NCI-H69 (cell line): ENCODE measurements at regions not wholly inside any gene's neighbourhood (a gene's known extent, or its start where the extent isn't known, plus 50 kb on each side); places are given as distances from the start of the nearest gene placed in this dataset.
"Not testable (repeated sequence)": the region's sequence is repeated elsewhere in the genome, so short reads cannot be mapped to it uniquely, and the experiment has no call there.

ENCODE experiments used
- DNase-seq: peaks from one replicate; lab custom pipeline; 2025; lab: John Stamatoyannopoulos, UW

DNA sequence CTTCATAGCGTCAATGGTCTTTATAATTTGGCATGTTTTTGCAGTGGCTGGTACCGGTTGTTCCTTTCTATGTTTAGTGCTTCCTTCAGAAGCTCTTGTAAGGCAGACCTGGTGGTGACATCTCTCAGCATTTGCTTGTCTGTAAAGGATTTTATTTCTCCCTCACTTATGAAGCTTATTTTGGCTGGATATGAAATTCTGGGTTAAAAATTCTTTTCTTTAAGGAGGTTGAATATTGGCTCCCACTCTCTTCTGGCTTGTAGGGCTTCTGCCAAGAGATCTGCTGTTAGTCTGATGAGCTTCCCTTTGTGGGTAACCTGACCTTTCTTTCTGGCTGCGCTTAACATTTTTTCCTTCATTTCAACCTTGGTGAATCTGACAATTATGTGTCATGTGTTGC, 250.0 kb upstream of the CTNNB1 start:
- not testable (repeated sequence) for DNase-seq

DNA sequence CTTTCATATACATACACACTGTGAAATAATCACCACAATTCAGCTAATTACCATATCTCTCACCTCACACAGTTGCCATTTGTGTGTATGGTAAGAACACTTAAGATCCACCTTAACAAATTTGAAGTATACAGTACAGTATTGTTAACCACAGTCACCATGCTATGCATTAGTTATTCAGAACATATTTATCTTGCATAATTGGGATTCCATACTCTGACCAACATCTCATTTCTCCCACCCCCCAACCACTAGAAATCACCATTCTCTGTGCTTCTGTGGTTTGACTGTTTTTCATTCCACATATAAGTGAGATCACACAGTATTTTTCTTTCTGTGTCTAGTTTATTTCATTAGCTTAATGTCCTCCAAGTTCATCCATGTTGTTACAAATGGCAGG, 247.7 kb upstream of the CTNNB1 start:
- no peak for DNase-seq

DNA sequence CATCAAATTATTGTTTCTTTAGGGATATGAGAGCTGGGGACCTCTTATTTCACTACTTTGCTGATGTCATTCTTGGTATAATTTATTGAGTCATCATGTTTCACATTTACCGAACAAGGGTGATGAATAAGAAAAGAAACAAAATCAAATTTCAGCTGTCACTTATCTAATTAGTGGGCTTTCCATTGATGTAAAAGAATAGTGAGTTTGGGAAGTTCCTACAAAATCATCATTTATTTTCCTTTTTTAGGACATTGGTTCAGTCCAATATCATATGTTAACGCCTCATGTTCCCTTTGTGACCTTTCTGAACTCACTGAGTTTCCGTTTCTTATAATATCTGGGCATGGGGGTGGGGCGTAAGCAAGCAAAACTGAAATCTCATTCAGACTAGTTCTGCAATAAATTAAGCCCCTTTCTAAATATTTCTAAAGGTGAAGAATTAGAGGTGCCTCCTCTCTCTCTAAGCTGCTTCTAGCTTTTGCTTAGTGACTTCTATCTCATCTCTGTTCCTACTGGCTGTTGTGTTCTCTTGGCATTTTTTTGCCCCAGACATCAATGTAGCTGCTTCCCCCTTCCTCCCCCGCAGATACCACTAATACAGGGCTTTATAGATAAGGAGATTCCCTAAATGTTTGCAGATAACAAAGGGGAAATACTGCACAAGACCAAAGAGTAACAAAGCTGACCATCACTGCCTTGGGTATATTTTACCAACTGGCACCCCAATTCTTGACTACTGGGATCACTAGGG, 238.0 kb upstream of the CTNNB1 start:
- no peak for DNase-seq

DNA sequence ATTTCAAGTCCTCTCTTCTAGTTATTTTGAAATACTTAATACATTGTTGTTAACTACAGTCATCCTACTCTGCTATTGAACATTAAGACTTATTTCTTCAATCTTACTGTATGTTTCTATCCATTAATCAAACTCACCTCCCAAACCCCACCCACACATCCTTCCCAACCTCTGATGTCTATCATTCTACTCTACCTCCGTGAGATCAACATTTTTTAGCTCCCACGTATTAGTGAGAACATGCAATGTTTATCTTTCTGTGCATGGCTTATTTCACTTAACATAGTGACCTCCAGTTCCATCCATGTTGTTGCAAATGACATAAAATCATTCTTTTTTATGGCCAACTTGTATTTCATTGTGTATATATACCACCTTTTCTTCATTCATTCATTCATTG, 236.6 kb upstream of the CTNNB1 start:
- DNase-seq: no peak

DNA sequence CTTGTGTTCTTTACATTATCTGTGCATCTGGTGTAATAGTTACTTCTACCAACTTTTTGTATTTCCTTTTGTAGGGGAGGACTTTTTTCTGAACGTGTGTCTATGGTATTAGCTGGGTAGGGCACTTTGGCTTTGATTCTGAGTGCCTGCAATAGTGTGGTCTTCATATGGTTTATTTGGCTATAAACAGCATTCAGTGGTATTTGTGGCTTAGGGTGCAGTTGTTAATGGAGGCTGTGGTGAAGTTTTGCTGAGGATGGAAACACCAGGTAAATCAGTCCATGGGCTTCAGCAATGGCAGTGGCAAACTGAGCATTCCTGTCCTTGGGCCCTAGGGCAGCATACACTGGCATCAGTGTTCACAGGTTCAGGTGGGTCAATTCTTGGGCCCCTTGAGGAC, 230.6 kb upstream of the CTNNB1 start:
- no peak for DNase-seq

DNA sequence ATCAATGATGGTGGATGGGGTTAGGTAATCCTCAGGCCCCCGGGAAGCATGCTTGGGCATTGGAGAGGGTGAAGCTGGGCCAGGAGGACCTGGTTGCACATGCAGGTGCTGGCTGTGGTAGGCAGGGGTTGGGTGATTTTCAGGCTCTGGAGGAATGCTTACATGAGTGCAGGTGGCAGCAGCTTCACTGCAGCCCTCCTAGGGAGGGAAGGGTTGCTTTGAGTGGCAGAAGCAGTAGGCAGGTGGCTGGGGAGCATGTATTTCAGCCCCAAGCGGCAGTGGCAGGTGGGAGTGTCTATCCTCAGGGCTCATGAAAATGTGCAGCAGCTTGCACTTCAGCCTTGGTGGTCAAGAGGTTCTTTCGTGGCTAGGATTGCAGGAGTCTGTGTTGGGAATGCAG, 230.0 kb upstream of the CTNNB1 start:
- no peak for DNase-seq

DNA sequence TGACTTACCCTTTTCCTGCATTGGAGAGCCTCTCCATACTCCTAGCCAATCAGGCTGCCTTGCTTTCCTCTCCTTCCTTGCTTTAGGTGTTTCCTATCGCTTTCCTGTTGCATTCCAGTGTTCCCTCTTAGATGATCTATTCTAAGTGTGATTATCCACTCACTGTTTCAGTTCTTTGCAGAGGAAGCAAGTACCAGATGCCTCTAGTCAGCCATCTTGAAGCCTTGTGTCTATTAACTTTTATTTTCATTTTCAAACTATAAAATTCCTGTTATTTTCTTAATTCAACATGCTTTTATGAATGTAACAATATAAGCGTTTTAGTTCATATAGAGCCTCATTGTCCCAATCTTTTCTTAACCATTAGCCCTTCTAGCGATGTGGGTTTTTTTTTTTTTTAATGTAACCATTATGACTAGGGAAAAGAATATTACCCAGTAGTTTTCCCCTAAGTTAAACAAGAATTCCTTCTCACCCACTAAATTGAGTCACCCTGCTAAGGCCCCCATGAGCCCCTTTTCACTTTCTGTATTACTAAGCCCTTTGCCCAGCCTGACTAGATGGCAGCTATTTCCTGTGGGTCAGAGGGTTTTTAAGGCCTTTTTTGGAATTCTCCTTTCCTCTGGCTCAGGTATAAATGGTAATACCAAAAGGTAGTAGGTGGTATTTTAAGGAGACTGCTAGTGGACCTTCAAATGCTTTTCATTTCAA, 229.4 kb upstream of the CTNNB1 start:
- no peak for DNase-seq

DNA sequence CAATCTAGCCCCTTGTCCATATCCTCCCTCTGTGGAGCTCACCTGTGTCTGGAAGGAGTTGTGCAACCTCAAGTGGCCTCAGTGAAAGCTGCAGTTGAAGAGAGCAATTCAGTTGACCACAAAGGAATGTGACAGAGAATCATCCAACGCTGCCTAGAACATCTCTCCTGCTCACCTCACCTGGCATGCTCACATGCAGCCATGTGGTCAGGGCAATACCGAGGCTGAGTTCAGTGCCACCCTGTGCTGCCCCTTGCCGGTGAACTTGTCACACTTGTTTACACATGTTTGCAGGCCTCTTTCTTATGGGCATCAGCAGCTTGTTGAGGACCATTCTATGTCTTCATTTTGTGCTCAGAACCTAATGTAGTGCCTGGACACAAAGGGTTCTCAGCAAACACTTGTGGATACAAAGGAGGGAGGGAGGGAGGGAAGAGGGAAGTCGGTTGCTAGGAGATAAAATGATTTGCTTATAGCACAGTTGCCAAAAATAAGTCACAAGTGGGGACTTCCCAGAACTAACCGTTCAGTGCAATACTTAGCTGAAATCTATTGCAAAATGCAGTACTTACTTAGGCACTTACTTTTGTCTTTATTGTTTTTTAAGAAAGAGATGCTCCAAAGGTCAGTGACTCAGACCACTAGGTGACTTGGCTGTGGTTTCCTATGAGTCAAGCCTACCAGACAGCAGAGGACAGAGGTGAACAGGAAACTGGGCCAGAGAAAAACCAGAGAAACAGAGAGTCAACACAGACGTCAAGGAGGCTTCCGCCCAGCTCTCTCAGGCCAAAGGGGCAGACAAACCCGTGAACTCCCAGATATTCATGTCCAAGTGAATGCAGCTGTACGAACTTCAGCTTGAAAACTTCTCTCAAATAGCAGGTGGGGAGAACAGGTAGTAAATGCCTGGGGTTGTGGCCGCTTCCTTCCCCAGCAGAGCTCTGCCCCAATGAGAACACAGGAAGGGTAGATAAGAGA, 227.8 kb upstream of the CTNNB1 start:
- no peak for DNase-seq

DNA sequence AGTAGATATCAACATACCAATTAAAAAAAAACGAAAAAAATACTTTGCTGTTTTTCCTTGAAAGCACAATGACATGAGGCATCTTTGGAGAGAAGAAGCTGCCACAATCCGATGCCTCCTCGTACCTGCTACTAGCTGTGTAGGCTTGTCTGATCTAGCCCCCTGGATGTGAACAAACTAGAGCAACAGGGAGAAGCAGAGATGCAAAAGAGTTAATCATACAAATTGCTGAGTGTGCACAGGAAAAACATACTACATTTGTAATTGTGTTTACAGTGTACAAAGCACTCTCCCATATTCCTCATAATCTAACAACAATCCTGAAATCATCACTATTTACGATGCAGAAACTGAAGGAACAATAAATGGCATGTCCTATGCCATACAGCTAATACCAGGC, 227.0 kb upstream of the CTNNB1 start:
- no peak for DNase-seq

DNA sequence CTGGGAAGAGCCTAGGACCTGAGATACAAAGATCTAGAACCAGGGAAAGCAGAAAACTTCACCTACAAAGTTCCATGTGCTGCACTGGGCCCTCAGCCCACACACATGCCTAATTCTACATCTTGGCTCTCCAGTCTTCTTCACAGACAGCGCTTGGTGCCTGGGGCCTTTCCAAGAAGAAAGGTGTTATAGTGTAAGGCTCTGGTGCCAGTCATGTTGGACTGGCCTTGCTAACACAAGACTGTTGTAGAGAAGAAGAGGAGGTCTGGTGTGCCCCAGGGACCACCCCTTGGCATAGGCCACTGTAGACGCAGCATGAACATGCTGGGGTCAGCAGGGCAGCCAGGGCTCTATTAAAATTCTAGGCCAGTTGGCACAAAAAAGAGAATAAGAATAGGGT, 226.2 kb upstream of the CTNNB1 start:
- DNase-seq: no peak

DNA sequence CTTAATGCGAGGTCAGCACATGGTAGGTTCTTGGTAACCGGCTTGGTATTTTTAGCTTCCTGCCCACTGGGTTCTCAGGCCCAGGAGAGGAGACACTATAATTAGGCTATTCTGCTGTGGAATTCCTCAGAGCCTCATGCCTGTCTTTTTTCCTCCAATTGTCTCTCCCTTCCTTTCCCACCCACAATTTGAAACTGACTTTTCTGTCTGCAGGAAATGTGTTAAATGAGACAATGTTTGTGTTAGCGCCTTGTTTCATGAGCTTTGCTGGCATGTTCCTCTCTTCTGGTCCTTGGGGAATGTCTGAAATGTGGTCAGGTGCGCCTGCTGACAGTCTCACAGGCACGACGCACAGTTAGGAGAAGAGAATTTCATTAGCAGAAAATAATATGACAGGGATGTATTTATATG, 223.6 kb upstream of the CTNNB1 start:
- no peak for DNase-seq

DNA sequence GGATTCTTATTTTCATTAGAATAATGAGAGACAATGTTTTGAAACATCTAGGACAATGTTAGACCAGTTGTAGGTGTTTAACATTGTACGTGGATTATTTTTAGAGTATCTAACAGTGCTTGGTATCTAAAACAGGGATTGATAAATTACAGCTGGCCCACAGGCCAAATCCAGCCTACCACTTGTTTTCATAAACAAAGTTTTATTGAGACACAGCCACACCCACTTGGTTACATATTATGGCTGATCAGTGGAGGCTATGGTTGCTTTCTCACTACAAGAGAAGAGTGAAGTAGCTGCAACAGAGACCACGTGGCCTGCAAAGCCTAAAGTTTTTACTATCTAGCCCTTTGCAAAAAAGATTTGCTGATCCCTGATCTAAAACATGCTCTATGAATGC, 223.1 kb upstream of the CTNNB1 start:
- no peak for DNase-seq

DNA sequence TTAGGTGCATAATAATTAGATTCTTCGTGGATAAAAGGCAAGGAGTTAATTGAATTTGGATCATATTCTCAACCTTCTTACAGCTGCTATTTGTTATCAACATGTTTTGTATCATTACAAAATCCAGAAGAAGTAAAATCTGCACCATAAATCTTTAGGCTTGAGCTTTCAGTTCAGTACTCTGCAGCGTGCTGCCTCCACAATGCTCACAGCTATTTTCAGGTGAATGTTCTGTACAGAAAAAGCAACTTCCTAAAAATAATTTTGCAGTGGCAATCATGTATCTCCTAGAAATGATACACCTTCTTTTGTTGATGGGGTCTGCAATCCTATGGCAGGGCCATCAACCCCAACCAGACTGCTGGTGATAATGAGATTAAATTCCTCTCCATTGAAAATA, 220.9 kb upstream of the CTNNB1 start:
- DNase-seq: no peak

DNA sequence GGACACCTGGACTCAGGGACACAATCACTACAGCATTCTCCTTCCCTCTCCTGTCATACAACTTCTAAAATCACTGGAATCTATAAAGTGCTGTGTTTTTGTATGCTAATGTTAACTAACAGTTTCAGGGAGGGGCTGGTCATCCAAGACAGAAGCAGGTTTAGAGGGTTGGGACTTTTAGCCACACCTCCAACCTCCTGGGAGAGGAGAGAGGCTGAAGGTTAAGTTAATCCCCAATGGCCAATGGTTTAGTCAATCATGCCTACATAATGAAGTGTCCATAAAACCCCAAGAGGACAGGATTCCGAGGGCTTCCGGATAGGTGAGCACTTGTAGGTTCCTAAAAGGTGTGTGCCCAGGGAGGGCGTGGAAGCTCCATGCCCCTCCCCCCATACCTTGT, 219.3 kb upstream of the CTNNB1 start:
- DNase-seq: no peak

DNA sequence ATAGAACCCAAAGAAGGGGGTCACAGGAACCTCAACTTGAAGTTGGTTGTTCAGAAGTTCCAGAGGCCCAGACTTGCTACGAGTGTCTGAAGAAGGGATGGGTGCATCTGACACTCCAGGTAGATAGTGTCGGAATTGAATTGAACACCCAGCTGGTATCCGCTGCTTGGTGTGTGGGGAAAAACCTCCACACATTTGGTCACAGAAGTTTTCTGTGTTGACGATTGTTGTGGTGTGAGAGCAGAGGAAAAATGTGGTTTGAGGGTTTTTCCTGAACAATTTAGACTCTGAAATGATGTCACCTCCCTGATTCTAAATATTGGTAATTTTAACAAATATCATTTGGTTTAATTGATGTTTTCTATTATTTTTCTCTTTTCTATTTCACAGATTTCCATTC, 218.8 kb upstream of the CTNNB1 start:
- no peak for DNase-seq

DNA sequence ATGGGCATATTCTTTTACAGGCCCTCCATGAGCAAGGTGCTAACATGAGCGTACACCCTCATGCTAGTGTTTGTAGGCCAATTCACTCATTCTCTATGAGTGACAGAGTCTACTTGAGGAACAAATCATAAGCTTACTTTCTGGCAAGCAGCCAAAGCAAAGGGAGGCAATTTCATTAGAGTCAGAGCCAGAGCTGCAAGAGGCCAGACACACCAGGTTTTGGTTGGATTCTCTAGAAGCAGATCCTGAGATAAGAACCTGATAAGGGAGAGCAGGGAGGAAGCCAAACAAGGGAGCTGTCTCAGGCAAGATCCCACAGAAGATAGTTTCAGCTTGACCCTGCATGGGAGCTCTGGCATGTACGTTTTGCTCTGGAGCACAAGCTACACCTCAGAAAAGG, 214.1 kb upstream of the CTNNB1 start:
- DNase-seq: no peak

DNA sequence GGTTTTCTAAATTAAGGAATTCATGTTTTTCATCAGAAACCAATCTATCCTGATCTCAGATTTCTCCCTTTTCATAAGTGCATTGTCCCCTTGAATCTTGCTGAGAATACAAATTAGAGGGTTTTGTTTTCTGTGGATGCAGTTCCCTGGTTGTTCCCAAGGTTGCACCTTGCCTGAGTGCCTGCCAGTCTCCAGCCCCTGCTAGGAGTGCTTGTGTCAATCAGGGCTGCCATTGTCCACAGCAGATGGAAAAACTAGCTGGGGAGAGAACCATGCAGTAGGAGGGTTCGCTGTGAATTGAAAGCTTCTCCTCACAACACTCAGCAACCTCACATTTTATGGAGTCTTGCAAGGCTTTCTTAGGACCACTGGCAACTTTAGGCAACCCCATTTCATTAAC, 210.8 kb upstream of the CTNNB1 start:
- no peak for DNase-seq

DNA sequence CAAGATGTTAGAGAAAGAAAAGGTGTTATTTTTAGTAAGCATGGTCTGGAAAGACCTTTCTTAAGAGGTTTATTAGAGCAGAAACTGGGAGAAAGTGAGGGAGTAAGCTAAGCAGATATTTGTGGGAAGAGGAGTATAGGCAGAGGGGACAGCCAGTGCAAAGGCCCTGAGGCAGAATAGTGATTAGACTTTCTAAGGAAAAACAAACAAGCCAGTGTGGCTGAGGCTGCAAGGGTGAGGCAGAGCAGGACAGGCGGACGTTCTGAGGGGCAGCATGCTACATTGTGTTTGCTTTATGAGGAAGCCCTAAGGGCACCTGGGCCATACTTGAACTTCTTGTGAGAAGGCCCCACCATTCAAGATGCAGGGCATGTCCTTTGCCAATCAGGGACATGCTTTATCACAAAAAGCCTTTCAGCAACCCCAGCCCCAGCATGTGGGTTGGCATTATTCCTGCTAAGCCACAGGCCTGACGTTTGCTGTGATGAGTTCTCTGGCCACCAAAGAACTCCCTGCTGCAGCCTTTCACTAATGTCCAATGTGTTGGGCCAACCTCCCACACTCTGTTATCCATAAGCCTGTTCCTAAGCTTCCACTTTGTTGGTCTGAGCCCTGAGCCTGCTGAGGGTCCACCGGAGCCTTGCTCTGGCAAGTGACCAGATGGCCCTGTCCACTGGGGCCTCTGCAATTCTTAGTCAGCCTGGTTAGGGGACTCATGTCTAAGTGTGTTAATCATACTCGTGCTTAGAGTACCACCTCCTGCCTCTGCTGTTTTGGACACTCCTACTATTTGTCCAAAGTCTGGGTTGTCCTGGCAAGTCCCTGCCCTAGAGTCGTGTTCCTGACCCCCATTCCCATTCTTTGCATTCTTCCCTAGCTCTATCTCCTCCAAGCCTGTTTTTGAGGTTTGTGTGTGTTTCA, 209.9 kb upstream of the CTNNB1 start:
- DNase-seq: no peak

DNA sequence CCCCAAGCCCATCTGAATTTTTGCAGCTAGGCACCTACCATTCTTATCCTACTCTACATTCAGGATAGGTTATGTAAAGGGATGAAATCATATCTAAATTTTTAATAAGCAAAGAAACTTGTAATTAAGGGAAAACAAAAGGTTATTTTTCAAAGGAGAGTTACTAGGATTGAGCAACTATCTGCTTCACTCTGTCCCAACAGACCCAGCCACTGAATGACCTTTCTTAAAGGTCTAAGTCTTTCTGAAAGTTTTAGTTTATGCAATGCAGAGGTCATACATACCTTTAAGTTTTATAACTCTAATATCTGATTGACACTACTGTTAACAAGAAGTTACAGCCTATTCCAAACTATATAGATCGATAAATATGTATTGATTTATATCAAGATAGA, 209.2 kb upstream of the CTNNB1 start:
- DNase-seq: no peak

DNA sequence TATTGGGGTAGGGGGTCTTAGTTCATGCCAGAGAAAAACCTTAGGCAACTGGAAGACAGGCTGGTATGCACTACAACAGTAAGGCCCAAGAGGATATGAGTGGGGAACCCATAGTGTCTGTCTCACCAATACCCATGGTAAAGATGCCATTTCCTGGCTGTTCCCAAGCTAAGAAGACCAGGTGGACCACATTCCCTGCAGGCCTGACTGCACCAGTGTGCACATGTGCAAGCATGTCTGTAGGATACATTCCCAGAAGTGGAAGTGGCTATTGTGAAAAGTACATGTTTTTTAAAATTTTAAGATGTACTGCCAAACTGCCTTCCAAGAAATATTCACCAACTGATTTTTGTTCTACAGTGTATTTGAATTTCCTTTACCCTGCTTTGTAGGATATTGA, 207.3 kb upstream of the CTNNB1 start:
- DNase-seq: no peak

DNA sequence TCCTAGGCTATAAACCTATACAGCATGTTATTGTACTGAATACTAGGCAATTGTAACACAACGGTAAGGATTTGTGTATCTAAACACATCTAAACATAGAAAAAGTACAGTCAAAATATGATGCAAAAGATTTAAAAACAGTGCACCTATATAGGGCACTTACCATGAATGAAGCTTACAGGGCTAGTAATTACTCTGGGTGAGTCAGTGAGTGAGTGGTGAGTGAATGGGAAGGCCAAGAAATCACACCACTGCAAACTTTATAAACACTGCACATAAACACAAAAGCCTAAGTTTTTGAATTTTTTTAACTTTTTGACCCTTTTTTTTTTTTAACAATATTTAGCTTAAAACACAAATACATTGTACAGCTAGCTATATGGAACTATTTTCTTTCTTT, 204.7 kb upstream of the CTNNB1 start:
- DNase-seq: no peak

DNA sequence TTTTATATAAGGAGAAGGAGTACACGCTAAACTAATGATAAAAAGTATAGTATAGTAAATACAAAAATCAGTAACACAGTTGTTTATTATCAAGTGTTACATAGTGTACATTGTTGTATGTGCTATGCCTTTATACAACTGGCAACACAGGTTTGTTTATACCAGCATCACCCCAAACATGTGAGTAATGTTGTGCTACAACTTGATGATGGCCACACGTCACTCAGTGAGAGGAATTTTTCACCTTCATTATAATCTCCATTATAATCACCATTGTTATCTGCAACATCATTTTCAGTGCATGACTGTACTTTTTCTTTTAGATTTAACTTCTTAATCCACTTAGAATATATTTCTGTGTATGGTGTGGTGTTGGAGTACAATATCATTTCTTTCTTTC, 204.0 kb upstream of the CTNNB1 start:
- no peak for DNase-seq
